ENCODE measurements at regions not wholly inside any gene's neighbourhood (a gene's known extent, or its start where the extent isn't known, plus 50 kb on each side); places are given as distances from the start of the nearest gene placed in this dataset.

DNA sequence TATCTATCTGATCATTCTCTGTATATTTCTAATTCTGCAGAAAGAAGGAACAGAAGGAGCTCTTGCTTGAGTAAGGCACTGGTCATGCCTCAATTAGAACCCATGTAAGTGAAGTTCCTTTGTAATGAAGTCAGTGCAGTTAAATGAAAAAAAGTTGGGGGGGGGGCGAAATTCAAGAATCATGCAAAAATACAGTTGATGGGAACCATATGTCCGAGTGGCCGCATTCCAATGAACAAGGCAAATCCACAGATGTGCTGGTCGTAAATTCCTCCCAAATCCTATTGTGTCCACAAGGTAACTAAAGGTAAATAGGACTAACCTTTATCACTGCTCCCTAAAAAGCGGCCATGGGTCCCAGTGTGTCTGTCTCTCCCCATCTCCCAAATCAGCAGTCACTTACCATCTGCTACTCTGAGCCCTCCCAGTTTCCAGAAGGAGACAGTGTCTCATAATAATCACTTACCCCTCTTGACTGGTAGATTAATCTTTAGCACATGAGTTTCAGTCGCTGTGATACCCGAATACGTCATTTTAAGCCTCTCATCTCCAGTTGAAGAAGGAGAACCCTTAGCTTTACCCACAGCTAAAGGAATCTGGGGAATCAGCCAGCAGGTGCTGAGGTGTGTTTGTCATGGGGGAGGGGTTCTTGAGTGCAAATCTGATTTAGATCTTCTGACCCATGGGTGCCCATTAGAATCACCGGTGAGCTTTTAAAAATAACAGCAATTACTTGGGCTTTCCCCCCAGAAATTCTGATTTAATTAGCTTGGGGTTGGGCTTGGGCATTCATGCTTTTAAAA, 56.3 kb upstream of the EPHB3 start:
- BruUV-seq (replicated peaks): no TSS peak
- ChIA-PET CTCF (no interaction called here), POLR2A (interaction anchor here (0.6 to 0.7 kb wide), 2 partner anchors 133 to 165 kb away, joined by 5 to 6 read pairs; no protein-coding TSS in a partner anchor)

GRCh38 chr3:184506561-184506991, 55.0 kb upstream of the EPHB3 start:
- ChIA-PET CTCF (no interaction called here), RAD21 (ENCODE audit: low non-redundant PET in 1 of 2, low total read pairs in 2 of 2, uncharacterized antibody in 2 of 2, unreplicated experiment in 2 of 2) (no interaction called here), POLR2A (no interaction called here)
- ATAC-seq (no peak), DNase-seq (ENCODE audit: low read depth, low spot score) (no peak)
- no TSS peak for BruUV-seq (replicated peaks)
- H3K4me2 ChIP-seq (ENCODE audit: low read length): no peak overlapping the region
- H2AFZ ChIP-seq (ENCODE audit: low read depth, low read length, poor library complexity, severe bottlenecking): no peak overlapping the region
- no peak overlapping the region for H3K27ac ChIP-seq (ENCODE audit: low read depth, low read length)
- no peak overlapping the region for H3K4me3 ChIP-seq (replicated peaks in 1 of 2; ENCODE audit: low read depth in 1 of 2, low read length in 2 of 2)
- TF ChIP-seq ZNF274 (IDR thresholded peaks at IDR 0.05; ENCODE audit: low read depth, low read length): no peak
- no peak for TF ChIP-seq POLR2A (IDR thresholded peaks at IDR 0.05; ENCODE audit: borderline replicate concordance, extremely low read depth, insufficient read depth, insufficient read length)
- no peak for TF ChIP-seq MAX (IDR thresholded peaks at IDR 0.05)
- TF ChIP-seq ZFX (IDR thresholded peaks at IDR 0.05): no peak
- TF ChIP-seq EGR1 (IDR thresholded peaks at IDR 0.05; ENCODE audit: low read depth): no peak
- no peak for TF ChIP-seq CEBPB (IDR thresholded peaks at IDR 0.05; ENCODE audit: low read depth)
- TF ChIP-seq SIN3A (IDR thresholded peaks at IDR 0.05; ENCODE audit: low read depth): no peak
- peaks cover 12% of the 10 kb centered on the region; the same call in 1 of the 2 replicates for H3K27me3 ChIP-seq (ENCODE audit: insufficient read depth, low read length)
- H4K20me1 ChIP-seq (ENCODE audit: insufficient read depth): no peaks in the 10 kb centered on the region
- no peaks in the 10 kb centered on the region for H3K79me2 ChIP-seq (ENCODE audit: insufficient read depth, low read length)
- no peak overlapping the region for H3K9ac ChIP-seq (ENCODE audit: low read length)
- H3K36me3 ChIP-seq (ENCODE audit: control insufficient read depth in 1 of 2, insufficient read depth in 2 of 2, low read length in 2 of 2): no peaks in the 10 kb centered on the region
- no peaks in the 10 kb centered on the region for H3K9me2 ChIP-seq (ENCODE audit: insufficient read depth)
- no peaks in the 10 kb centered on the region for H3K4me1 ChIP-seq (ENCODE audit: control insufficient read depth in 1 of 2, insufficient read depth in 2 of 2, low read length in 2 of 2)
- intact Hi-C loops (cut with micrococcal nuclease): no loop called here
- no peaks in the 10 kb centered on the region for H3K9me3 ChIP-seq (ENCODE audit: control insufficient read depth in 1 of 2, insufficient read depth in 1 of 2, low read depth in 1 of 2, low read length in 2 of 2)

More for the DNA sequence above, 56.3 kb upstream of the EPHB3 start:
- no peaks in the 10 kb centered on the region for H4K20me1 ChIP-seq (ENCODE audit: insufficient read depth)
- ATAC-seq (no peak), DNase-seq (ENCODE audit: low read depth, low spot score) (no peak)
- RAD21 ChIA-PET (ENCODE audit: low non-redundant PET in 1 of 2, low total read pairs in 2 of 2, uncharacterized antibody in 2 of 2, unreplicated experiment in 2 of 2): no interaction called here
- no peaks in the 10 kb centered on the region for H3K36me3 ChIP-seq (ENCODE audit: control insufficient read depth in 1 of 2, insufficient read depth in 2 of 2, low read length in 2 of 2)
- intact Hi-C loops (cut with micrococcal nuclease): no loop called here
- no peak overlapping the region for H3K4me3 ChIP-seq (replicated peaks in 1 of 2; ENCODE audit: low read depth in 1 of 2, low read length in 2 of 2)
- H3K27me3 ChIP-seq (ENCODE audit: insufficient read depth, low read length): peaks cover 12% of the 10 kb centered on the region; the same call in 1 of the 2 replicates
- H3K9ac ChIP-seq (ENCODE audit: low read length): no peak overlapping the region
- no peaks in the 10 kb centered on the region for H3K79me2 ChIP-seq (ENCODE audit: insufficient read depth, low read length)
- no peak overlapping the region for H3K27ac ChIP-seq (ENCODE audit: low read depth, low read length)
- H3K4me2 ChIP-seq (ENCODE audit: low read length): no peak overlapping the region
- no peaks in the 10 kb centered on the region for H3K9me3 ChIP-seq (ENCODE audit: control insufficient read depth in 1 of 2, insufficient read depth in 1 of 2, low read depth in 1 of 2, low read length in 2 of 2)
- H3K9me2 ChIP-seq (ENCODE audit: insufficient read depth): no peaks in the 10 kb centered on the region
- H3K4me1 ChIP-seq (ENCODE audit: control insufficient read depth in 1 of 2, insufficient read depth in 2 of 2, low read length in 2 of 2): no peaks in the 10 kb centered on the region
- TF ChIP-seq YY1 (IDR thresholded peaks at IDR 0.05; ENCODE audit: extremely low read depth, insufficient replicate concordance, low read depth, low read length): no peak
- TF ChIP-seq, protein P1, sequence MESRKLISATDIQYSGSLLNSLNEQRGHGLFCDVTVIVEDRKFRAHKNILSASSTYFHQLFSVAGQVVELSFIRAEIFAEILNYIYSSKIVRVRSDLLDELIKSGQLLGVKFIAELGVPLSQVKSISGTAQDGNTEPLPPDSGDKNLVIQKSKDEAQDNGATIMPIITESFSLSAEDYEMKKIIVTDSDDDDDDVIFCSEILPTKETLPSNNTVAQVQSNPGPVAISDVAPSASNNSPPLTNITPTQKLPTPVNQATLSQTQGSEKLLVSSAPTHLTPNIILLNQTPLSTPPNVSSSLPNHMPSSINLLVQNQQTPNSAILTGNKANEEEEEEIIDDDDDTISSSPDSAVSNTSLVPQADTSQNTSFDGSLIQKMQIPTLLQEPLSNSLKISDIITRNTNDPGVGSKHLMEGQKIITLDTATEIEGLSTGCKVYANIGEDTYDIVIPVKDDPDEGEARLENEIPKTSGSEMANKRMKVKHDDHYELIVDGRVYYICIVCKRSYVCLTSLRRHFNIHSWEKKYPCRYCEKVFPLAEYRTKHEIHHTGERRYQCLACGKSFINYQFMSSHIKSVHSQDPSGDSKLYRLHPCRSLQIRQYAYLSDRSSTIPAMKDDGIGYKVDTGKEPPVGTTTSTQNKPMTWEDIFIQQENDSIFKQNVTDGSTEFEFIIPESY (IDR thresholded peaks at IDR 0.05; ENCODE audit: extremely low read depth, insufficient replicate concordance, low read length): no peak
- H2AFZ ChIP-seq (ENCODE audit: low read depth, low read length, poor library complexity, severe bottlenecking): no peak overlapping the region
